ENCODE measurements at regions not wholly inside any gene's neighbourhood (a gene's known extent, or its start where the extent isn't known, plus 50 kb on each side); places are given as distances from the start of the nearest gene placed in this dataset.

DNA sequence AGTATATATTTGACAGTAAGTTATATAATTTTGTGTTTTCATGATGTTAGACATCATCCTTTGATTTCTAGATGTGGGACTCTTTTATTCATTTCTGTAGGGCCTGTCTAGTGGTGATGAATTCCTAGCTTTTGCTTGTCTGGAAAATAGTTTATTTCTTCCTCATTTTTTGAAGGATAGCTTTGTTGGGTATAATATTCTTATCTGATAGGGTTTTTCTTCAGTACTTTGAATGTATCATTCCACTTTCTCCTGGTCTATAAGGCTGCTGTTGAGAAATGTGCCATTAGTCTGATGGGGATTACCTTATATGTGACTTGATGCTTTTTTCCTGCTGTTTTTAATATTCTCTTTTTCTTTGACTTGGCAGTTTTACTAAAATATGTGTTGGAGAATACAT lies 1104.5 kb downstream of the FAT4 start:
- SMC1A ChIA-PET (ENCODE audit: uncharacterized antibody, unreplicated experiment) = no interaction called here
- no peak overlapping the region for H3K4me3 ChIP-seq

GRCh38 chr4:126427853-126428252 lies 1113.1 kb downstream of the FAT4 start:
- WGBS (ENCODE audit: insufficient coverage, insufficient replicate concordance, low lambda C conversion rate, missing lambda C conversion rate) = 4% methylated on average over 4 of the region's 4 CpGs
- SMC1A ChIA-PET (ENCODE audit: uncharacterized antibody, unreplicated experiment) = no interaction called here
- TF ChIP-seq TCF3 (IDR thresholded peaks at IDR 0.05; ENCODE audit: borderline replicate concordance, insufficient read depth, low read depth, low read length) (no peak), NR2F1 (conservative IDR thresholded peaks at IDR 0.05) (no peak)
- H3K79me2 ChIP-seq (ENCODE audit: control insufficient read depth, insufficient read depth, low read length) = no peaks in the 10 kb centered on the region
- H2AFZ ChIP-seq (ENCODE audit: control insufficient read depth, low read depth, low read length) = no peak overlapping the region
- no peaks in the 10 kb centered on the region for H3K9me3 ChIP-seq (replicated peaks; ENCODE audit: control insufficient read depth, insufficient read depth, low read length)
- no peaks in the 10 kb centered on the region for H3K4me1 ChIP-seq (ENCODE audit: control insufficient read depth, insufficient read depth, low read length)
- no TSS peak for BruUV-seq (replicated peaks)
- intact Hi-C loops (cut with micrococcal nuclease; ENCODE audit: unreplicated experiment) (no loop called here), in situ Hi-C loops (cut with MboI) (no loop called here)
- CTCF ChIA-PET = interaction anchor here (0.8 kb wide), 1 partner anchor 1145 kb away, joined by 3 read pairs; no protein-coding TSS in a partner anchor
- POLR2A ChIA-PET = no interaction called here
- H3K4me2 ChIP-seq (ENCODE audit: control insufficient read depth, insufficient read depth) = no peak overlapping the region
- no peak overlapping the region for H3K4me3 ChIP-seq
- no peaks in the 10 kb centered on the region for H4K20me1 ChIP-seq (ENCODE audit: control insufficient read depth, insufficient read depth)
- no peak for DNase-seq (ENCODE audit: low read depth, low spot score)
- no peak for ATAC-seq
- no peak for FAIRE-seq
- H3K9ac ChIP-seq (ENCODE audit: control insufficient read depth, insufficient read depth, low read length) = no peak overlapping the region
- RAD21 ChIA-PET (ENCODE audit: unreplicated experiment) = no interaction called here
- H3K27me3 ChIP-seq (replicated peaks in 1 of 2; ENCODE audit: control insufficient read depth in 2 of 2, insufficient read depth in 2 of 2, low read length in 1 of 2) = no peaks in the 10 kb centered on the region
- H3K27ac ChIP-seq (ENCODE audit: control insufficient read depth, insufficient read depth) = no peak overlapping the region
- H3K36me3 ChIP-seq (ENCODE audit: control insufficient read depth in 2 of 2, insufficient read depth in 2 of 2, low read length in 1 of 2) = no peaks in the 10 kb centered on the region

More for the DNA sequence above, 1104.5 kb downstream of the FAT4 start:
- intact Hi-C loops (cut with micrococcal nuclease; ENCODE audit: unreplicated experiment) (loop anchor here (10.0 kb wide), 1 partner anchor 976 kb away; no protein-coding TSS in a partner anchor), in situ Hi-C loops (cut with MboI) (no loop called here)
- DNase-seq (ENCODE audit: low read depth, low spot score) (no peak), ATAC-seq (no peak), FAIRE-seq (no peak)
- BruUV-seq (replicated peaks) = no TSS peak
- H4K20me1 ChIP-seq (ENCODE audit: control insufficient read depth, insufficient read depth) = no peaks in the 10 kb centered on the region
- H3K4me1 ChIP-seq (ENCODE audit: control insufficient read depth, insufficient read depth, low read length) = no peaks in the 10 kb centered on the region
- H3K79me2 ChIP-seq (ENCODE audit: control insufficient read depth, insufficient read depth, low read length) = no peaks in the 10 kb centered on the region
- H3K27me3 ChIP-seq (replicated peaks in 1 of 2; ENCODE audit: control insufficient read depth in 2 of 2, insufficient read depth in 2 of 2, low read length in 1 of 2) = no peaks in the 10 kb centered on the region
- no peak overlapping the region for H3K4me2 ChIP-seq (ENCODE audit: control insufficient read depth, insufficient read depth)
- ChIA-PET RAD21 (ENCODE audit: unreplicated experiment) (no interaction called here), CTCF (no interaction called here), POLR2A (no interaction called here)
- H3K27ac ChIP-seq (ENCODE audit: control insufficient read depth, insufficient read depth) = no peak overlapping the region
- no peaks in the 10 kb centered on the region; the same call in 2 of the 3 replicates for H3K9me3 ChIP-seq (replicated peaks; ENCODE audit: control insufficient read depth, insufficient read depth, low read length)
- no peak overlapping the region for H3K9ac ChIP-seq (ENCODE audit: control insufficient read depth, insufficient read depth, low read length)
- TF ChIP-seq, protein P1, sequence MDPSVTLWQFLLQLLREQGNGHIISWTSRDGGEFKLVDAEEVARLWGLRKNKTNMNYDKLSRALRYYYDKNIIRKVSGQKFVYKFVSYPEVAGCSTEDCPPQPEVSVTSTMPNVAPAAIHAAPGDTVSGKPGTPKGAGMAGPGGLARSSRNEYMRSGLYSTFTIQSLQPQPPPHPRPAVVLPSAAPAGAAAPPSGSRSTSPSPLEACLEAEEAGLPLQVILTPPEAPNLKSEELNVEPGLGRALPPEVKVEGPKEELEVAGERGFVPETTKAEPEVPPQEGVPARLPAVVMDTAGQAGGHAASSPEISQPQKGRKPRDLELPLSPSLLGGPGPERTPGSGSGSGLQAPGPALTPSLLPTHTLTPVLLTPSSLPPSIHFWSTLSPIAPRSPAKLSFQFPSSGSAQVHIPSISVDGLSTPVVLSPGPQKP (IDR thresholded peaks at IDR 0.05; ENCODE audit: low read depth, low read length) = no peak
- no peak for TF ChIP-seq EED (IDR thresholded peaks at IDR 0.05; ENCODE audit: low read depth)
- no peak overlapping the region for H2AFZ ChIP-seq (ENCODE audit: control insufficient read depth, low read depth, low read length)
- no peaks in the 10 kb centered on the region for H3K36me3 ChIP-seq (ENCODE audit: control insufficient read depth in 2 of 2, insufficient read depth in 2 of 2, low read length in 1 of 2)
